ENCODE measurements at regions not wholly inside any gene's neighbourhood (a gene's known extent, or its start where the extent isn't known, plus 50 kb on each side); places are given as distances from the start of the nearest gene placed in this dataset.

- no peak for TF ChIP-seq MAX (IDR thresholded peaks at IDR 0.05; ENCODE audit: low read depth, low read length)
- no peak for TF ChIP-seq POLR2A (IDR thresholded peaks at IDR 0.05; ENCODE audit: extremely low read depth, insufficient read length)
- no peak for TF ChIP-seq MYC (IDR thresholded peaks at IDR 0.05; ENCODE audit: low read depth, low read length)
- TF ChIP-seq, protein P1, sequence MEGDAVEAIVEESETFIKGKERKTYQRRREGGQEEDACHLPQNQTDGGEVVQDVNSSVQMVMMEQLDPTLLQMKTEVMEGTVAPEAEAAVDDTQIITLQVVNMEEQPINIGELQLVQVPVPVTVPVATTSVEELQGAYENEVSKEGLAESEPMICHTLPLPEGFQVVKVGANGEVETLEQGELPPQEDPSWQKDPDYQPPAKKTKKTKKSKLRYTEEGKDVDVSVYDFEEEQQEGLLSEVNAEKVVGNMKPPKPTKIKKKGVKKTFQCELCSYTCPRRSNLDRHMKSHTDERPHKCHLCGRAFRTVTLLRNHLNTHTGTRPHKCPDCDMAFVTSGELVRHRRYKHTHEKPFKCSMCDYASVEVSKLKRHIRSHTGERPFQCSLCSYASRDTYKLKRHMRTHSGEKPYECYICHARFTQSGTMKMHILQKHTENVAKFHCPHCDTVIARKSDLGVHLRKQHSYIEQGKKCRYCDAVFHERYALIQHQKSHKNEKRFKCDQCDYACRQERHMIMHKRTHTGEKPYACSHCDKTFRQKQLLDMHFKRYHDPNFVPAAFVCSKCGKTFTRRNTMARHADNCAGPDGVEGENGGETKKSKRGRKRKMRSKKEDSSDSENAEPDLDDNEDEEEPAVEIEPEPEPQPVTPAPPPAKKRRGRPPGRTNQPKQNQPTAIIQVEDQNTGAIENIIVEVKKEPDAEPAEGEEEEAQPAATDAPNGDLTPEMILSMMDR (IDR thresholded peaks at IDR 0.05; ENCODE audit: low read depth, low read length): no peak
- DNase-seq (ENCODE audit: low read depth): no peak
- H3K4me3 ChIP-seq (ENCODE audit: low read depth, low read length): no peak overlapping the region
Measured at GRCh38 chr2:42979416-42979869, 187.1 kb upstream of the HAAO start.

- TF ChIP-seq, protein P1 (IDR thresholded peaks at IDR 0.05; ENCODE audit: low read depth, low read length): no peak
- TF ChIP-seq POLR2A (IDR thresholded peaks at IDR 0.05; ENCODE audit: extremely low read depth, insufficient read length): no peak
- TF ChIP-seq MAX (IDR thresholded peaks at IDR 0.05; ENCODE audit: low read depth, low read length): no peak
- no peak for TF ChIP-seq MYC (IDR thresholded peaks at IDR 0.05; ENCODE audit: low read depth, low read length)
- H3K4me3 ChIP-seq (ENCODE audit: low read depth, low read length): no peak overlapping the region
- no peak for DNase-seq (ENCODE audit: low read depth)
Measured at GRCh38 chr2:42978887-42979415, 186.6 kb upstream of the HAAO start.

DNA sequence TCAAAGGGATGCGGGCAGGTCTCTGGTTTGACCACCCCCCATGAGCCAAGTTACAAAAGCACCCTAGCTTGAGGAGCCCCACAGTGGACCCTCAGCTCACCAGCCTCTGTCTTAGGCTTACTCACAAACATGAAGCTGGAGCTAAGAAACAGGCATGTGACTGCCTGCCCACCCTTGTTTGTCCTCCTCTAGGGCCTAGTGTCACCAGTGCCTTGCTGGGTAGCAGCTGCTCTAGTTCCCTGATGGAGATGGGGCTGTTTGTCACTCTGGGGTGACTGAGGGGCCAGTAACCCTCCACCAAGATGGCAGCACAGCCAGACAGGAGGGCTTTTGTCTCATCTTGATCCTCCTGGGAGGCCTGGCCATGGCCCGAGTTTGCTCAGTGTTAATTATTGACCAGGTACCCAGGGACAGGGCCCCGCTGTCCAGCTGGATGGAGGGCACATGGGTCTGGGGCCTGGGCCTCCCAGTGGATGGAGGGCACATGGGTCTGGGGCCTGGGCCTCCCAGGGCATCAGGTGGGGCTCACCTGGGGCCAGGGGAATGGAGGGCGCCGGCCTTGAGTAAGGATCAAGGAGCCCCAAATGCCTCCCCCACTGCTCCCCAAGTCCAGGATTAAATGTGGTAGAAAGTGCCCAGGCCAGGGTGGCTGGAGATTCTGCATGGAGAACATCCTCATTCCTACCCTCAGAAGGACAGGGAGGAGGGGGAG lies 185.9 kb upstream of the HAAO start:
- H3K4me3 ChIP-seq (ENCODE audit: low read depth, low read length): no peak overlapping the region
- DNase-seq (ENCODE audit: low read depth): no peak
- TF ChIP-seq, protein P1 (IDR thresholded peaks at IDR 0.05; ENCODE audit: low read depth, low read length): no peak
- TF ChIP-seq POLR2A (IDR thresholded peaks at IDR 0.05; ENCODE audit: extremely low read depth, insufficient read length): no peak
- no peak for TF ChIP-seq MYC (IDR thresholded peaks at IDR 0.05; ENCODE audit: low read depth, low read length)
- TF ChIP-seq MAX (IDR thresholded peaks at IDR 0.05; ENCODE audit: low read depth, low read length): no peak

DNA sequence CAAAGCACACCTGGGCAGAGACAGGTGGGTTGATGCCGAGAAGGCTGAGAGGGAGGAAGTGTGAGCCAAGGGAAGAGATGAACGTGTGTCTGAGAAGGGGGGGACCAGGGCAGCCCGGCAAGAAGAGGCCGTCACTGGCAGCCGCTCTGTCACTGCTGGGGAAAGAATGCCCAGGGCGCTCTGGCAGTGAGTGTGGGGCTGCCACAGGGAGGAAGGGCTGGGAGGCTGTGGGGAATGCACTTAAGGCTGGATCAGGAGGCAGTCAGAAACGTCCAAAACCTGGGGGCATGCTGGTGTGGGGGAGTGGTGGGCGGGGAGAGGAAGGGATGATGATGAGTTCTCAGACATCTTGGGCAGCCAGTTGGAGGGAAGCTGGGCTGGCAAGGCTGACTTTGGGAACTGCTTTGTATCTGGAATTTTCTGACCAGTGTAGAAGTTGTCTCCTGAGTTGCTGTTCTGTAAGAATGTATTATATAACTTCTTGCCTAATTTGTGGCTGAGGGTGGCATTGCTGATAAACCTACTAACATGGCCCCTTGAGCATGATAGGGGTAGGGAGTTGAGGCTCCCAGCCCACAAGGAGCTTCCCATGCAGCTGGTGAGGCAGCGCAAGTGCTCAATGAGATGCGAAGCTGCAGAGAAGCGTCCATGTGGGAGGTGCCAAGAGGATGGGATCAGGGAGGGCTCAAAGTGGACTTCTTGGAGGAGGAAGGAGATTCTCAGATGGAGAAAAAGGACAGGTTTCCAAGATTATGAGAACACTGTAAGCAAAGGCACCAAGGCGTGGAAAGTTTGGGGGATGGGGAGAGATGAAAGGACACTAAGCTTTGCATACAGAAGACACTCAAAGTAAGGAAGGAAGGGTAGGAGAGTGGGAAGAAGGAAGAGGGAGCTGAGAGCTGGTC lies 185.1 kb upstream of the HAAO start:
- TF ChIP-seq POLR2A (IDR thresholded peaks at IDR 0.05; ENCODE audit: extremely low read depth, insufficient read length): no peak
- no peak for TF ChIP-seq MYC (IDR thresholded peaks at IDR 0.05; ENCODE audit: low read depth, low read length)
- no peak for TF ChIP-seq MAX (IDR thresholded peaks at IDR 0.05; ENCODE audit: low read depth, low read length)
- TF ChIP-seq, protein P1 (IDR thresholded peaks at IDR 0.05; ENCODE audit: low read depth, low read length): no peak
- H3K4me3 ChIP-seq (ENCODE audit: low read depth, low read length): no peak overlapping the region
- DNase-seq (ENCODE audit: low read depth): peak; percentile 73

- no peak for TF ChIP-seq MAX (IDR thresholded peaks at IDR 0.05; ENCODE audit: low read depth, low read length)
- TF ChIP-seq, protein P1 (IDR thresholded peaks at IDR 0.05; ENCODE audit: low read depth, low read length): no peak
- TF ChIP-seq POLR2A (IDR thresholded peaks at IDR 0.05; ENCODE audit: extremely low read depth, insufficient read length): no peak
- TF ChIP-seq MYC (IDR thresholded peaks at IDR 0.05; ENCODE audit: low read depth, low read length): no peak
- DNase-seq (ENCODE audit: low read depth): no peak
- H3K4me3 ChIP-seq (ENCODE audit: low read depth, low read length): no peak overlapping the region
Measured at GRCh38 chr2:42976351-42976750, 184.0 kb upstream of the HAAO start.
